PC-9 (cell line): ENCODE measurements at regions not wholly inside any gene's neighbourhood (a gene's known extent, or its start where the extent isn't known, plus 50 kb on each side); places are given as distances from the start of the nearest gene placed in this dataset.

Source experiments
- BruUV-seq: library from RNA; stranded (reverse); fragments of 400-500 nt; replicated peaks from 2 replicates; lab custom pipeline; 2021; lab: Mats Ljungman, UMichigan
- CTCF ChIA-PET: fragments of 300-600 bp; sonication (Branson Sonifier 250); formaldehyde crosslinking; loops from one replicate; lab custom pipeline; 2022; ENCODE audit warnings: antibody characterized with exemption; lab: Charles Lee
- POLR2A ChIA-PET: fragments of 300-600 bp; sonication (Branson Sonifier 250); formaldehyde crosslinking; loops from one replicate; lab custom pipeline; 2022; ENCODE audit warnings: antibody characterized with exemption; ENCODE audit not compliant: unreplicated experiment; lab: Charles Lee
- DNase-seq, 2 experiments: peaks; one replicate each; pipeline versions ENCODE4 v3.0.0 to v3.0.0-alpha.2; 2015 to 2022; ENCODE audit warnings: mixed read lengths in 1 of 2
- H2AFZ ChIP-seq: fragments of 200-600 bp; sonication (generic); 2 replicates; pipeline ENCODE4 v1.8.1; 2017; ENCODE audit warnings: antibody characterized with exemption
- H3F3A ChIP-seq: fragments of 200-600 bp; sonication (generic); 2 replicates; pipeline ENCODE4 v1.8.1; 2017; ENCODE audit warnings: antibody characterized with exemption, mild to moderate bottlenecking, low read depth; ENCODE audit not compliant: insufficient read depth
- H3K27ac ChIP-seq: fragments of 200-600 bp; sonication (generic); 2 replicates; pipeline ENCODE4 v1.6.1; 2016; ENCODE audit warnings: mixed run types
- H3K27me3 ChIP-seq: fragments of 200-600 bp; sonication (generic); 2 replicates; pipeline ENCODE4 v1.6.1; 2016; ENCODE audit warnings: low read depth, mixed run types; ENCODE audit not compliant: insufficient read depth
- H3K36me3 ChIP-seq: fragments of 200-600 bp; sonication (generic); 2 replicates; pipeline ENCODE4 v1.6.1; 2016; ENCODE audit warnings: low read depth, mixed run types
- H3K4me1 ChIP-seq: fragments of 200-600 bp; sonication (generic); replicated peaks from 2 replicates; pipeline ENCODE4 v1.6.1; 2016; ENCODE audit warnings: mixed run types; ENCODE audit not compliant: insufficient read depth
- H3K4me2 ChIP-seq: fragments of 200-600 bp; sonication (generic); 2 replicates; pipeline ENCODE4 v1.6.1; 2017; ENCODE audit warnings: mixed run types
- H3K4me3 ChIP-seq: fragments of 200-600 bp; sonication (generic); 2 replicates; pipeline ENCODE4 v1.6.1; 2016; ENCODE audit warnings: mixed run types
- H3K79me2 ChIP-seq: fragments of 200-600 bp; sonication (generic); 2 replicates; pipeline ENCODE4 v1.6.1; 2017; ENCODE audit warnings: low read depth, mixed run types
- H3K9me2 ChIP-seq: fragments of 200-600 bp; sonication (generic); 2 replicates; pipeline ENCODE4 v1.8.1; 2017; ENCODE audit warnings: mild to moderate bottlenecking; ENCODE audit not compliant: insufficient read depth
- H3K9me3 ChIP-seq: fragments of 200-600 bp; sonication (generic); 2 replicates; pipeline ENCODE4 v1.8.1; 2016; ENCODE audit warnings: low read depth; ENCODE audit not compliant: insufficient read depth
- H4K20me1 ChIP-seq: fragments of 200-600 bp; sonication (generic); 2 replicates; pipeline ENCODE4 v1.8.1; 2017; ENCODE audit not compliant: insufficient read depth
- CTCF ChIP-seq: fragments of 200-600 bp; sonication (generic); conservative IDR thresholded peaks from 2 replicates; pipeline ENCODE4 v1.6.1; 2017; ENCODE audit warnings: mixed run types, antibody characterized with exemption, mild to moderate bottlenecking, moderate library complexity
- EZH2 ChIP-seq: fragments of 200-600 bp; sonication (generic); IDR thresholded peaks from 2 replicates; pipeline ENCODE4 v1.8.0; 2017; ENCODE audit warnings: antibody characterized with exemption, low read depth
- intact Hi-C: fragments of 100-400 bp; cut with micrococcal nuclease; formaldehyde crosslinking; loops from one replicate; pipeline ENCODE4 v1.10.0; 2022; ENCODE audit not compliant: unreplicated experiment

GRCh38 chr12:58443273-58443980, 476.9 kb downstream of the LRIG3 start:
- no peaks in the 10 kb centered on the region for H4K20me1 ChIP-seq
- H3K79me2 ChIP-seq = no peaks in the 10 kb centered on the region
- BruUV-seq = no TSS peak
- ChIA-PET CTCF (interaction anchor here (0.6 kb wide), 1 partner anchor 107 kb away, joined by 5 read pairs; no protein-coding TSS in a partner anchor), POLR2A (no interaction called here)
- no peaks in the 10 kb centered on the region for H3K36me3 ChIP-seq
- peak in 1 of 2 experiments; percentile 4 for DNase-seq
- intact Hi-C loops = loop anchor here (1.0 kb wide), 1 partner anchor 97 kb away; no protein-coding TSS in a partner anchor
- no peak overlapping the region for H3K4me3 ChIP-seq
- no peaks in the 10 kb centered on the region for H3F3A ChIP-seq
- no peaks in the 10 kb centered on the region for H3K9me2 ChIP-seq
- H3K9me3 ChIP-seq = no peaks in the 10 kb centered on the region
- H3K4me1 ChIP-seq = no peaks in the 10 kb centered on the region
- H2AFZ ChIP-seq = no peak overlapping the region
- no peak overlapping the region for H3K4me2 ChIP-seq
- TF ChIP-seq EZH2 = no peak
- TF ChIP-seq CTCF = peak; percentile 53
- H3K27ac ChIP-seq = no peak overlapping the region
- no peaks in the 10 kb centered on the region for H3K27me3 ChIP-seq

GRCh38 chr12:58443981-58444371, 476.3 kb downstream of the LRIG3 start:
- Histone ChIP-seq H3K27me3 (no peaks in the 10 kb centered on the region), H2AFZ (no peak overlapping the region), H3K27ac (no peak overlapping the region), H3K9me3 (no peaks in the 10 kb centered on the region), H3F3A (no peaks in the 10 kb centered on the region), H3K79me2 (no peaks in the 10 kb centered on the region), H3K36me3 (no peaks in the 10 kb centered on the region), H3K4me3 (no peak overlapping the region), H4K20me1 (no peaks in the 10 kb centered on the region), H3K4me1 (no peaks in the 10 kb centered on the region), H3K9me2 (no peaks in the 10 kb centered on the region), H3K4me2 (no peak overlapping the region)
- POLR2A ChIA-PET = interaction anchor here (0.7 kb wide), 1 partner anchor 297 kb away, joined by 43 read pairs; no protein-coding TSS in a partner anchor
- no TSS peak for BruUV-seq
- no peak for DNase-seq
- TF ChIP-seq CTCF = no peak
- intact Hi-C loops = loop anchor here (1.0 kb wide), 1 partner anchor 98 kb away; no protein-coding TSS in a partner anchor
- CTCF ChIA-PET = interaction anchor here (0.6 kb wide), 1 partner anchor 107 kb away, joined by 5 read pairs; no protein-coding TSS in a partner anchor

- Histone ChIP-seq H3K9me2 (no peaks in the 10 kb centered on the region), H3K4me1 (no peaks in the 10 kb centered on the region), H3K4me3 (no peak overlapping the region), H3K36me3 (no peaks in the 10 kb centered on the region), H3K27ac (no peak overlapping the region), H2AFZ (no peak overlapping the region), H3K9me3 (no peaks in the 10 kb centered on the region), H3K4me2 (no peak overlapping the region), H3K79me2 (no peaks in the 10 kb centered on the region), H3F3A (no peaks in the 10 kb centered on the region), H4K20me1 (no peaks in the 10 kb centered on the region), H3K27me3 (no peaks in the 10 kb centered on the region)
- no peak for TF ChIP-seq EZH2
- TF ChIP-seq CTCF = no peak
- DNase-seq = no peak
- intact Hi-C loops = no loop called here
- ChIA-PET CTCF (no interaction called here), POLR2A (no interaction called here)
- no TSS peak for BruUV-seq
Measured at GRCh38 chr12:58450868-58451482, 469.3 kb downstream of the LRIG3 start.
